ENCODE measurements at regions not wholly inside any gene's neighbourhood (a gene's known extent, or its start where the extent isn't known, plus 50 kb on each side); places are given as distances from the start of the nearest gene placed in this dataset.
"Not testable (repeated sequence)": the region's sequence is repeated elsewhere in the genome, so short reads cannot be mapped to it uniquely, and the experiment has no call there.

DNA sequence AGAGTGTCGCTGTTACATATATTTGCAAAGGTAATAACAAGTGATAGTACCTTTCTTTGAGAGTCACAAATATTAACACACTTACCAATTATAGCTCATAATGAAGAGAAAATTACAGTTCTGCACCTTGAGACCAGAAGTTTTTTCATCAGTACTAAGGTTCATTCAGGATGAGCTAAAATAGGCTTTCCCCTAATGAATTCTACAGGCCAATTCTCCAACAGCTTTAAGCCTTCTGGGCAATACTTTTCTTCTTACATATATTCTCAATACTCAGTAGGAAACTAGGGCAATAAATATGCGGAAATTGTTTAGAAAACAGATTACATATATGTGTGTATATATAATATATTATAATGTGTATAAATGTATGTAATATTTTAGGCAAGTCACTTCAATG is 2672.8 kb upstream of the PCDH20 start:
- Mint-ChIP-seq H3K9me3 (no peaks in the 10 kb centered on the region), H3K27ac (no peak overlapping the region), H3K36me3 (no peaks in the 10 kb centered on the region), H3K4me1 (no peaks in the 10 kb centered on the region), H3K27me3 (no peaks in the 10 kb centered on the region), H3K4me3 (no peak overlapping the region)
- DNase-seq = no peak
- CTCF ChIA-PET = no interaction called here

- CTCF ChIA-PET = no interaction called here
These were observed 2672.0 kb upstream of the PCDH20 start for GRCh38 chr13:64087624-64088023.

DNA sequence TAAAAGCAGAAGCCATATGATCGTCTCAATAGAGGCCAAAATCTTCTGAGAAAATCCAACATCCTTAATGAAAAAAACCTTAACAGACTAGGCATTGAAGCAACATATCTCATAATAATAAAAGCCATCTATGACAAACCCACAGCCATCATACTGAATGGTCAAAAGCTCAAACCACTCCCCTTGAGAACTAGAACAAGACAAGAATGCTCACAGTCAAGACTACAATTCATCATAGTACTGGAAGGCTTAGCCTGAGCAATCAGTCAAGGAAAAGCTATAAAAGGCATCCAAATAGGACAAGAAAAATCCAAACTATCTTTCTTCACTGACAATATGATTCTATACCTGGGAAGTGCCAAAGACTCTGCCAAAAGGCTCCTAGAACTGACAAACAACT is 2668.2 kb upstream of the PCDH20 start:
- Mint-ChIP-seq H3K27ac (no peak overlapping the region), H3K27me3 (no peaks in the 10 kb centered on the region), H3K36me3 (no peaks in the 10 kb centered on the region), H3K9me3 (no peaks in the 10 kb centered on the region), H3K4me3 (no peak overlapping the region), H3K4me1 (no peaks in the 10 kb centered on the region)
- CTCF ChIA-PET = no interaction called here
- DNase-seq = no peak

More at GRCh38 chr13:64087624-64088023, 2672.0 kb upstream of the PCDH20 start:
- no peak overlapping the region for H3K4me3 Mint-ChIP-seq
- H3K9me3 Mint-ChIP-seq = no peaks in the 10 kb centered on the region
- DNase-seq = no peak
- H3K4me1 Mint-ChIP-seq = no peaks in the 10 kb centered on the region
- no peaks in the 10 kb centered on the region for H3K36me3 Mint-ChIP-seq
- H3K27ac Mint-ChIP-seq = no peak overlapping the region
- no peaks in the 10 kb centered on the region for H3K27me3 Mint-ChIP-seq

- CTCF ChIA-PET = no interaction called here
- Mint-ChIP-seq H3K9me3 (no peaks in the 10 kb centered on the region), H3K27me3 (no peaks in the 10 kb centered on the region), H3K4me1 (no peaks in the 10 kb centered on the region), H3K36me3 (no peaks in the 10 kb centered on the region), H3K27ac (no peak overlapping the region), H3K4me3 (no peak overlapping the region)
- no peak for DNase-seq
These were observed 2667.7 kb upstream of the PCDH20 start for GRCh38 chr13:64083396-64083795.

DNA sequence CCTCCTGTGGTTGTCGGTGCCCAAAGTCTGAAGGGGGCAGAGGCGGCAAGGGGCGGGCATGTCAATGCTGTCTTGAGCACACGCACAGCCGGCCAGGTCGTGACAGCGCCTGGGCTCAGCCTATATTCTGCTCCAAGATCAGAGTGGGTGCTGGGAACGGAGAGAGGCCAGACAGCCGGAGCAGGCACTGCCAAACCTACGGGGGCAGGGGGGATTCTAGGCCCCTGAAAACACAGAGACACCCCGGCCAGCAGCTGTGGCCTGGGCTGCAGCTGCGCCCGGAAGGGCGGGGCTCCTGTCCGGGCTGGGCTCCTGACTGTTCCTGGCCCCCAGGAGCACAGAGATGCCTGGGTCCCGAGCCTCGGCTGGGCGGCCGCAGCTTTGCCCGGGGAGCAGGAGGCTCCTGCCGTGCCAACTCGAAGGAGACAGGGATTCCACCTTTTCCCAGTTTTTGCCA is 2662.9 kb upstream of the PCDH20 start:
- no peak for DNase-seq
- H3K4me1 Mint-ChIP-seq = no peaks in the 10 kb centered on the region
- H3K27me3 Mint-ChIP-seq = no peaks in the 10 kb centered on the region
- H3K4me3 Mint-ChIP-seq = no peak overlapping the region
- peaks cover 7% of the 10 kb centered on the region for H3K9me3 Mint-ChIP-seq
- no peak overlapping the region for H3K27ac Mint-ChIP-seq
- no peaks in the 10 kb centered on the region for H3K36me3 Mint-ChIP-seq
- CTCF ChIA-PET = no interaction called here

DNA sequence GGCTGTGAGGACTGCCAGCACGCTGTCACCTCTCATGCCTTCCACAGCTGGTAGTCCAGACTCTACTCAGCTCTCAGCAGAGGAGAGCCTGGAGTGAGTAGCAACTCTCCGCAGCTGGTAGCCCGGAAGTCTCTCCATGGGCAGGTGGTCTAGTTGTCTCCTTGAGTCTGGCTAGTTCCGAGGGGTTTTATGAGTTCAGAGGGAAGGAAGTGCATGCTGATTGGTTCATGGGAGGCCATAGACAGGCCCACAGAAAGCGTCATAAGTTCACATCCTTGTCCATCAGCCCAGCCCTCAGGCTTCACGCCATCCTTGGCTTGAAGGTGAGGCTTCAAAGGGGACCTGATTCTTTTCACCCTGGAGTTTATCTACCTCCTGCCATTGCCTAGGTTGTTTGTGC is 2662.4 kb upstream of the PCDH20 start:
- CTCF ChIA-PET = no interaction called here
- Mint-ChIP-seq H3K27me3 (no peaks in the 10 kb centered on the region), H3K4me3 (no peak overlapping the region), H3K36me3 (no peaks in the 10 kb centered on the region), H3K27ac (no peak overlapping the region), H3K4me1 (no peaks in the 10 kb centered on the region), H3K9me3 (peaks cover 7% of the 10 kb centered on the region)
- DNase-seq = no peak

GRCh38 chr13:64077132-64077835 is 2661.6 kb upstream of the PCDH20 start:
- CTCF ChIA-PET, H3K27me3 Mint-ChIP-seq, H3K4me1 Mint-ChIP-seq, H3K4me3 Mint-ChIP-seq, DNase-seq, H3K36me3 Mint-ChIP-seq, H3K9me3 Mint-ChIP-seq, H3K27ac Mint-ChIP-seq: not testable (repeated sequence)

GRCh38 chr13:64075543-64076271 is 2660.1 kb upstream of the PCDH20 start:
- DNase-seq = no peak
- H3K4me1 Mint-ChIP-seq = no peaks in the 10 kb centered on the region
- H3K36me3 Mint-ChIP-seq = no peaks in the 10 kb centered on the region
- no peaks in the 10 kb centered on the region for H3K27me3 Mint-ChIP-seq
- H3K27ac Mint-ChIP-seq = no peak overlapping the region
- no peak overlapping the region for H3K4me3 Mint-ChIP-seq
- CTCF ChIA-PET = no interaction called here
- H3K9me3 Mint-ChIP-seq = peaks cover 7% of the 10 kb centered on the region

DNA sequence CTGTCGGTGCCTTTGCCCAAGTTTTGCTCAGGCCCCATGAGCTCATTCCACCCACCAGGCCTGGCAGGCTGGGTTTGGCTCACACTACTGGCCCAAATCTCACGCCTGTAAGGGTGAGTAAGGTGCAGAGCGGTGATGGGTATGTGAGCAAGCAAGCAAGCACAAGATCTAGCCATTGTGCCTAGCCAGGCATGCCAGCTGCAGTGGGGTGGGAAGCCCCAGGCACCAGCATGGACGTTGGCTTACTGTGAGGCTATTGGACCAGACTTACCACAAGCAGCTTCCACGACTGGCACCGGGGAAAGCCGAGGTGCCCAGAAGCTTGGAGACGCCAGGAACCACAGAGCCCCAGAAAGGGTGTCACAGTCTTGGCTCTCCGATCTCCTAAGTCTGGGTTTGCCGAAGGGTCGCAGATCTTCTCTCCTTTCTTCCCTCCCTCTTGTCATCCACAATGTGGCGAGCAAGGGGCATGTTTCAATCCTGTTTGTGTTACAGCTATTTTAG is 2659.4 kb upstream of the PCDH20 start:
- Mint-ChIP-seq H3K4me1 (no peaks in the 10 kb centered on the region), H3K36me3 (no peaks in the 10 kb centered on the region), H3K4me3 (no peak overlapping the region), H3K27me3 (no peaks in the 10 kb centered on the region), H3K9me3 (peaks cover 7% of the 10 kb centered on the region), H3K27ac (no peak overlapping the region)
- CTCF ChIA-PET = no interaction called here
- DNase-seq = no peak

- no peak overlapping the region for H3K4me3 Mint-ChIP-seq
- DNase-seq = no peak
- H3K27me3 Mint-ChIP-seq = no peaks in the 10 kb centered on the region
- peaks cover 7% of the 10 kb centered on the region for H3K9me3 Mint-ChIP-seq
- no peak overlapping the region for H3K27ac Mint-ChIP-seq
- CTCF ChIA-PET = no interaction called here
- no peaks in the 10 kb centered on the region for H3K36me3 Mint-ChIP-seq
- H3K4me1 Mint-ChIP-seq = no peaks in the 10 kb centered on the region
These were observed 2657.6 kb upstream of the PCDH20 start for GRCh38 chr13:64073203-64073602.

DNA sequence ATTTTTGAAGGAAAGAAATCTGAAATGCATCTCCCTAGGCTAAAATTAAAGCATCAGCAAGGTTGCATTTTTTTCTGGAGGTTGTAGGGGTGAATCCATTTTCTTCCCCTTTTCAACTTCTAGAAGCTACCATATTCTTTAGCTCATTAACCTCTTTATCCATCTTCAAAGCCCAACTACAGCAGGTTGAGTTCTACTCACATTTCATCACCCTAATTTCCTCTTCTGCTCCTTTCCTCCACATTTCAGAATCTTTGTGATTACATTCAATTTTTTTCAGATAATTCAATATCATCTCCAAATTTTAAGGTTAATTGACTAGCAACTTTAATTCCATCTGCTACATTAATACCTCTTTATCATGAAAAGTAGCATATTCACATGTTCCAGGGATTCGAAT is 2655.7 kb upstream of the PCDH20 start:
- CTCF ChIA-PET = no interaction called here
- Mint-ChIP-seq H3K4me3 (no peak overlapping the region), H3K9me3 (no peaks in the 10 kb centered on the region), H3K36me3 (no peaks in the 10 kb centered on the region), H3K4me1 (no peaks in the 10 kb centered on the region), H3K27me3 (no peaks in the 10 kb centered on the region), H3K27ac (no peak overlapping the region)
- DNase-seq = no peak

- Mint-ChIP-seq H3K4me3 (no peak overlapping the region), H3K9me3 (no peaks in the 10 kb centered on the region), H3K27ac (no peak overlapping the region)
These were observed 2654.2 kb upstream of the PCDH20 start for GRCh38 chr13:64069892-64070291.

DNA sequence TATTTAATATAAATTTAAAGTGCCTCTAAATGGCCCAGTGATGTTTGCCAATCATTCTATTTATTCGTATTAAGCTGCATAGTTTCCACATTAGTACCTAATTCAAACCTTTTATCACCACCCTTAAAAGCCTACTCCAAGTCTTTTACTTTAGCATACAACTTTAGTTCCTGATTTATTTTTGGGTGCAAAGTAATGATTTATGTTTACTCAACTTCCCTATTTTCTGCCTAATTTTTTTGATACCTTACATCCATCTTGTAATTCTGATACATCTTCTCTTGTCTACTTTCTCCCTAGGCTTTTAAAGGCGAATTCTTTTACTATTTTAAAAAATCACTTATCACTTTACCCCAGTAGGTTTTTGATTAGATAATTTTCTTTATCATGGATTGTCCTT is 2651.1 kb upstream of the PCDH20 start:
- H3K4me3 Mint-ChIP-seq = no peak overlapping the region
- no peaks in the 10 kb centered on the region for H3K36me3 Mint-ChIP-seq
- H3K9me3 Mint-ChIP-seq = no peaks in the 10 kb centered on the region
- H3K4me1 Mint-ChIP-seq = no peaks in the 10 kb centered on the region
- no peak overlapping the region for H3K27ac Mint-ChIP-seq
- CTCF ChIA-PET = no interaction called here
- no peaks in the 10 kb centered on the region for H3K27me3 Mint-ChIP-seq
- DNase-seq = no peak

More at GRCh38 chr13:64069892-64070291, 2654.2 kb upstream of the PCDH20 start:
- CTCF ChIA-PET = no interaction called here
- H3K36me3 Mint-ChIP-seq = no peaks in the 10 kb centered on the region
- no peak for DNase-seq
- no peaks in the 10 kb centered on the region for H3K4me1 Mint-ChIP-seq
- no peaks in the 10 kb centered on the region for H3K27me3 Mint-ChIP-seq

GRCh38 chr13:64061649-64062048 is 2646.0 kb upstream of the PCDH20 start:
- Mint-ChIP-seq H3K27me3 (no peaks in the 10 kb centered on the region), H3K4me3 (no peak overlapping the region), H3K27ac (no peak overlapping the region), H3K9me3 (peaks cover 13% of the 10 kb centered on the region), H3K36me3 (no peaks in the 10 kb centered on the region), H3K4me1 (no peaks in the 10 kb centered on the region)
- DNase-seq = no peak
- CTCF ChIA-PET = no interaction called here

- CTCF ChIA-PET = no interaction called here
- H3K36me3 Mint-ChIP-seq = no peaks in the 10 kb centered on the region
- peaks cover 17% of the 10 kb centered on the region for H3K9me3 Mint-ChIP-seq
- H3K27ac Mint-ChIP-seq = no peak overlapping the region
- no peak overlapping the region for H3K4me3 Mint-ChIP-seq
- DNase-seq = no peak
- H3K4me1 Mint-ChIP-seq = no peaks in the 10 kb centered on the region
- H3K27me3 Mint-ChIP-seq = no peaks in the 10 kb centered on the region
These were observed 2641.8 kb upstream of the PCDH20 start for GRCh38 chr13:64057372-64058020.

All from activated naive CD4-positive, alpha-beta T cell treated with anti-CD3 and anti-CD28 coated beads, Interleukin-2, amount 10 ng/mL, durations not matched to agents 7 days and 5 days (primary cell).